Cardiac septum (tissue), 1 donor: ENCODE measurements at regions not wholly inside any gene's neighbourhood (a gene's known extent, or its start where the extent isn't known, plus 50 kb on each side); places are given as distances from the start of the nearest gene placed in this dataset.

ENCODE experiments used
- DNase-seq: peaks from one replicate; pipeline ENCODE4 v3.0.0-alpha.2; 2020; ENCODE audit warnings: low spot score
- intact Hi-C: fragments of 100-400 bp; cut with DNase I; formaldehyde crosslinking; loops from one replicate; pipeline ENCODE4 v1.14.0; 2022
- donor health status: DM: no; HTN: no; CAD: no.

DNA sequence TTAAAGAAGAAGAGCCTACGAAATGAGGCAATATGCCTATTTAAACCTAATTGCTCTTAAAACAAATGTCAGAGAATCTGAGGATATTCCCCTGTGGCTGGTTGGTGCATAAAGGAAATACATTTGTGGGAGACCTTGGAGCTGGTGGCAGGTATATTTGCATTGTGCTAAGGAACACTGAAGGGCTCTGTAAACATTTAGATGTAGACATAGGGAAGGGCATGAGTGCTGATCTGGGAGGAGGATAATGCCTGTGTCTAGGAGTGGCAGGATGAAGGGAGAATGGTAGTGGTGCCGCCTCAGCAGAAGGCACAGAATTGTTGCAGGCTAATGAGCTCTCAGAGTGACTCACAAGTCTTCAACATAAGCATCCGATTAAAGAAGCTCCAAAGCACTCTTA lies 85.8 kb downstream of the CD164 start:
- no peak for DNase-seq

DNA sequence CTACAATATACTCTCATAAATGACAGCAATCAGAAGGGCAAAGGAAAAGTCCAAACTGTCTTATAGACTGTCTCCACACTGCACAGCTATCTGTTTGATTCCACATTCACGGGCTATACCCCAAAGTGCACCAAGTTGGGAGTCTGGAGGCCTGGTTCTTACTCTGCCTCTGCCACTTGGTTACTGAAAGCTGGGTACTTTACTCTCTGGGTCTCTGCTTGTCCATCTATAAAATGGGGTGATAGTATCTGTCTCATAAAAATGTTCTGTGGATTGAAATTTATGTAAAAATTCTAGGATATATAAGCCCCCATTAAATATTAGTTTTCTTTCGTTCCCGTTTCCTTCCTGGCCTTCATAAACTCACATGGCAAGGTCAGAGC lies 86.5 kb downstream of the CD164 start:
- DNase-seq, result no peak
- intact Hi-C loops, result loop anchor here (5.0 kb wide), 1 partner anchor 87 kb away; the partner anchor contains the start of gene CD164

More for the DNA sequence above, 85.8 kb downstream of the CD164 start:
- intact Hi-C loops, result loop anchor here (5.0 kb wide), 1 partner anchor 86 kb away; the partner anchor contains the start of gene CD164

DNA sequence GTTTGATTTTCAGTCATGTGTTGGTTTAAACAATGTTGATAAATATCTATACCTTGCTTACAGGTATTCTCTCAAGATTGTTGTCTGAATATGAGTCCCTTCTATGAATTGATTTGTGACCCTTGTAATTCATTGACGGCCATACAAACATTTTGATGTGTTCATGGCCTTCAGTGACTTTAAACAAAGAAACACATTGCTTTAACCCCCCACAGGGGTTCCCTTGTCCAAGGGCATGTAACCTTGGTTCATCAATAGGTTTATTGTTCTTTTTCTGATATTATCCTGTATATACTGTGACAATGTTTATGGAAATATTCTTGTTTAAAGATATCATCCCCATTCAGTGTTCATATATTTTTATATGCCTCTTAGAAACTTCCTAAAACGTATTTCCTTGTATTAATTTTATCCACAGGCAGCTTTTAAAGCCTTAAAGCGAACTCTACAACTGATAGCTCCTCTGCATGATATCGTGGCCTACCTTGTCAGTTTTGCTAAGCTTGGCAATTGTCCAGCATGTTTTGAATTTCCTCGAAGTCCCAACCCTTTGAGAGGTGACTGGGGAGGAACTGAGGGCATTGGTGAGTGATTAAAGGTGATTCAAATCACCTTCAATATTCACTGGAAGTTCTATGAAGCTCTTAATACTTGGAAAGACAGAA lies 87.0 kb downstream of the CD164 start:
- no peak for DNase-seq
- intact Hi-C loops, result loop anchor here (5.0 kb wide), 1 partner anchor 87 kb away; the partner anchor contains the start of gene CD164

DNA sequence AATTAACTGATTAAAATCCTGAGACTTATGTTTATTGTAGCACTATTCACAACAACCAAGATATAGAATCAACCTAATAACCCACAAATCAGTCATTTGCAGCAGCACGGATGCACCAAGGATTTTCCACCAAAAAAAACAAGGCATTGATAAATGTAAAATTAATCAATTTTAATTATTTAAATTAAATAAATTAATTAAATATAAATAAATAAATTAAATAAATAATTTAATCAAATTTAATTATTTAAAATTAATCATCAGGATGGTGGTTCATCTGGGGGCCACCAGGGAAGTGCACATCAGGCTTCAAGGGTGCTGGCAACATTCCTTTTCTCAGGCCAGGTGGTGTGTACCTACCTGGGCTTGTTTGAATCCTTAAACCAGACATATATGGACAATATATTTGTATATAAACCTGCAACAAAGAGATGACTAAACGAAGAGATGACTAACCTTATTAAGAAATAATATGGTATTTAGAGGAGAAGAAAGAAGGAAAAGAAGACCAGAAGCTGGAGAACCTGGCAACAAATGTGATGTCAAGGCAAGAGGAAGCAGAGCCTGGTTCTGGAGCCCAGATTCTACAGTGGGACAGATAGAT lies 89.2 kb downstream of the CD164 start:
- intact Hi-C loops, result no loop called here
- no peak for DNase-seq

DNA sequence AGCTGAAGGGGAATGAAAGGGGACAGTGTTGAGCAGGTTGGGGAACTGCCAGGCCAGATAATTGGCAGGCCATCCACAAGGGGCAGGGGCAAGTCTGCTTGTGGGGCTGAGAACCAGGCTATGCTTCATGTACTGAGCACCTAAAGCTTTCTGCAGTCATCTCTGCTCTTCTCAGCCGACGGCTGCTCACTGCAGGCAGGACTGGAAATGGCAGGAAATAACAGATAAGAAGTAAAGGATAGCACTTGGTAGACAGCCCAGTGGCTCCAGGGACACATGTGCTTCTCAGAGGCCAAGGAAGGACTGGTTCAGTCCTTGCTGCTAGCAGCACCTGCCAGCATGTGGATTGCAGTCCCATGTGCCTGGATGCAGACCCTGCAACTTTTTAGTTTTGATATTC lies 89.8 kb downstream of the CD164 start:
- intact Hi-C loops, result no loop called here
- DNase-seq, result no peak

DNA sequence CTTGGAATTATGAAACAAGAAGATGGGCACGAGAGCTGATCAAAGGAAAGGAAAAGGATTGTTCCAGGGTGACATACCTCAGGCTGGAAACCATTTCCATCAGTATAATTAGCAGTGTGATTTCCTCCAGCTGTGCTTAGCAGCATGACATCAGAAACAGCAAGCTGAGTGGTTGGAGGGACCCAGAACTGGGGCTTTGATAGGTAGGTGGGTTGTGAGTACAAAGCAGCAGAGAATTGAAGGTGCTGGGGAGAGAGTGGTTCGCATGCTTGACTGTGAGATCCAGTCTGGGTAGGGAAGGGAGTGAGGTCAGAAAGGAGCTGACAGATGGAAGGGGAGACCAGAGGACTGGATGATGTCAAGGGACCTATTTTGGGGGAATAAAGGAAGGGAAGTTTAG lies 90.4 kb downstream of the CD164 start:
- intact Hi-C loops, result no loop called here

DNA sequence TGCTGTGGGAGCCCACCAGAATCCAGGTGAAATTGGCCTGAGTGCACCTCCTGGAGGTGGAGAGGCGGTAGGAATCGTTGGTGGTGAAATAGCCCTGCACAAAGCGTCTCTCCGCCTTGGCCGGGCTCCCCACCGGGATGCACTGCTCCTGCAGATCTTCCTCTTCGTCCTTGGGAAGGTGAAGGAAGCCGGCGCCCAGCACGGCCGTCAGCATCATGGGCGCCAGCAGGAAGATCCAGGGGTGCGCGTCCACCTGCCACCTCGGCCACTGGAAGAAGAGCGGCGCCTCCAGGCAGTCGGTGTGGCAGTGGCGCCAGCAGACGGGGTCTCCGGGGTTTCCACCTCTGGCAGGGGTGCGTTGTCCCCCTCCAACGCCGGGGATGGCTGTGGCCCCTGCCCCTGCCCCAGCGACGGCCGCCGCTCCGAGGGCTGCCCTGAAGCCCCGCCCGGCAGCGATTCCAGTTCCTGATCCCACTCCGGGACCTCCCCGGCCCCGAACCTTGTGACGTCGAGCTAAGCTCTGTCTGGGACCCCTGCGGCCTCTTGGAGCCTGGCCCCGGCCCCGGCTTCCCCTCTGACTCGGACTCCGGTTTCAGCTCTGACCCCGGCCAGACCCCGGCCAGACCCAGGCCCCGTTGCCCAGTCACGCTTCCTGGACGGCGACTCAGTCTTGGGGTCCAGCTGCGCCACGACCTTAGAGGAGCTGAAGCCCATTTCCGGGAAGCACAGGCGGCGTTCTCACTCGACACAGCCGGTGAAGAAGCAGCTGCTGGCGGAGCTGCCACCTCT lies 91.9 kb downstream of the CD164 start:
- no peak for DNase-seq
- intact Hi-C loops, result no loop called here

More for the DNA sequence above, 90.4 kb downstream of the CD164 start:
- DNase-seq, result no peak

DNA sequence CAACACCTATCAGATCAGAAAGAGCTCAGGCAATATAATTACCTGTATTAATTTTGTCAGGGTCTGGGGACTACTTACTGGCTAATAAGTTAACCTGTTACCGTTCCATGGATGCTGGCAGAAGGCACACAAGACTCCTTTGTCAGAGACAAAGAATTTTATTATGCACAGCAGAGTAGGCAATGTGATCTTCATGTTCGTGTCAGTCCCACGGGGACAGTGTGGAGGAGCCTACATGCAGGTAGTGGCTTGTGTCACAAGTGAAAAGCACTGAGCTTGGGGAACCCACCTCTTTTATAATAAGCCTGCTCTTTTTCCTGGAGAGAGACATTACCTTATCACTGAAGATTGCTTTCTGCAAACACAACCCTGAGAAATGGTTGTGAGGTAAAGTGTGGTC lies 96.9 kb downstream of the CD164 start:
- intact Hi-C loops, result no loop called here
- no peak for DNase-seq

DNA sequence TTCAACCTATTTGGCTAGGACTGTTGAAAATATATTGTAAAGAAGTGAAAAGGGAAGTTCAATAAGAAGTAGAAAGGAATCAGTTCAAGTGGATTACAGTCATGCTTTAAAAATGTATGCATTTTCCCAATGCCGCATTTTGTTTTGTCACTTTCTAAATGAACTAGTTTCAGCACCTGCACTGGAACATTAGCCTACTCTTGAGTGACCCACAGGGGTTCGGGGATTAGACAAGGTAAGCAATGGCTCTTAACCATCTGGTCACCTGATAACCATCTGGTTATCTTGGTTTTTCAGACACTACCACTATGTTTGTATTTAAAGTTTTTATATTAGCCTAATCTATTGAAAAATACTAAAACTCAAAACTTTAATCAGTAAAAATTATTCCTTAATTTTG lies 97.6 kb downstream of the CD164 start:
- intact Hi-C loops, result no loop called here
- DNase-seq, result no peak

DNA sequence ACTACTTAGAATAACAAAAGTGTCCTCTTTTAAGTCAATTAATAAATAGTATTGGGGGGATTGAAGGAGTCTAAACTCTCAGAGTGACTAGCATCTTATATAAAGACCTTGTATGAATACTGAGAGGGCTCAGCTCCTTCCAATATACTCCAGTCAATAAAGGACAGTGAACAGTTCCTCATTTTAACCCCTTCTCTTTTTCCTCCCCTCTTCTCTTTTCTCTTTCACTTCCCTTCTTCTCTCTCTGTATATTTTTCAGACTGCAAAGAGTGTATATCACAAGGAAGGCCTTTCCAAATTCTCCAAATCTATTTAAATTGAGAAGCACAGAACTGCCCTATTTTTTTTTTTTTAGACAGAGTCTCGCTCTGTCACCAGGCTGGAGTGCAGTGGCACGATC lies 99.5 kb downstream of the CD164 start:
- intact Hi-C loops, result no loop called here
- no peak for DNase-seq

DNA sequence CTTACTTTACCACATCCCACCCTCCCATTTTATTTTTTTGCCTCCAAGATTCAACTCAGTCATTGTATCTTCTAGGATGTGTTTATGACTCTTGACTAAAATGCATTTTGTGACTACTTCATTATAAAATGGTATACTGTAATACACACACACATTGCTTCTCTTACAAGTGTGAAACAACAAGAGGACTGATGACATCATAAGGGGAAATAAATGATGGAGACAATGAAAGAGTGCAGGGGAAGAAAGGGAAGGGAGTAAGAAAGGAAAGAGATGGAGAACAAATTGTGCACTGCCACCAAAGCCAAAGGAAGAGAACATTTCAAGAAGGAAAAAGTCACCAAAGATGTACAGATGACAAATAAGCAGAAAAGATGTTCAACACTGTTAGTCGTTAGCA lies 102.6 kb downstream of the CD164 start:
- intact Hi-C loops, result no loop called here
- DNase-seq, result no peak

DNA sequence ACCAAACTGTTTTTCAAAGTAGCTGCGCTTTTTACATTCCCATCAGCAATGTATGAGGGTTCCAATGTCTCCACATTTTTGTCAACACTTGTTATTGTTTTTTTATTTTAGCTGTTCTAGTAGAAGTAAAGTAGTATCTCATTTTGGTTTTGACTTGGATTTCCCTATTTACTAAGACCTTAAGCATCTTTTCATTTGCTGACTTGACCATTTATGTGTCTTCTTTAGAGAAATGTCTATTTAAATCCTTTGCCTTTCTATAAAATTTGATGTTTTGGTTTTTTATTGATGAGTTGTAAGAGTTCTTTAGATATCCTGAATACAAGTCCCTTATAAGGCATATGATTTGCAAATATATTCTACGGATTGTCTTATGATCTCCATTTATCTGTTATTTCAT lies 110.6 kb downstream of the CD164 start:
- DNase-seq, result no peak
- intact Hi-C loops, result no loop called here

DNA sequence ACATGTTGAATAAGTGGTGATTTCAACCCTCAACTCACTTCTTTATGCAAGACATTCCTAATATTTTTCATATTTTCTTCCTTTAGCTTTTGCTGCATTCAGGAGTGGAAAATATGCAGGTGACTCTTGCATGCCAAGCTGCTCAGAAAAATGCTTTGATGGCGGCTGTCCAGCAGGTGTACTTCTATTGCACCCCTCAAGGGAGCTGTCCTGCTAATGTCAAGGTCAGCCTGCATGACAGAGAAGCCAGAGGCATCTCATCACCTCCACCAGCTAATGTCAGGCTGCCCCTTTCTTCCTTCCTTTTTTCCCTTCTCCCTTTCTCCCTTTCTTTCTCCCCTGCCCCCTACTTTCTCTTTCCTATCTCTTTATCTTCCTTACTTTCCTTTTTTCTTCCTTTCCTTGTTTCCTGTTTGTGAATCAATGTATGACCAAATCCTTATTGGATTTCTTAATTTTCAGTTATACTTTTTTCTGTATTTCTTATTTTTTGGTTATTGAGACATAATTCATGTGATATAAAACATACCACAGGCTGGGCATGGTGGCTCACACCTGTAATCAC lies 112.2 kb downstream of the CD164 start:
- no peak for DNase-seq
- intact Hi-C loops, result no loop called here

DNA sequence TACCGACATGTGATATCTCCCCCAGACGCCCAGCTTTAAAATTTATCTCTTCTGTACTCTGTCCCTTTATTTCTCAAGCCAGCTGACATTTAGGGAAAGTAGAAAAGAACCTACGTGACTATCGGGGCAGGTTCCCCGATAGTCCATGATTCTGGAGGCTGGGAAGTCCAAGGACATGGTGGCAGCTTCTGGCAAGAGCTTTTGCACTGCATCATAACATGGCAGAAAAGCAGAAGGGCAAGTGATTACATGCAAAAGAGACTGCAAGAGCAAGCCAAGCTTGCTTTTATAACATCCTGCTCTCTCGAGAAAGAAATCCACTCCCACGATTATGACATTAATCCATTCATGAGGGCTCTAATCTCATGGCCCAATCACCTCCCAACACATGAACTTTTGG lies 113.2 kb downstream of the CD164 start:
- DNase-seq, result no peak
- intact Hi-C loops, result no loop called here

DNA sequence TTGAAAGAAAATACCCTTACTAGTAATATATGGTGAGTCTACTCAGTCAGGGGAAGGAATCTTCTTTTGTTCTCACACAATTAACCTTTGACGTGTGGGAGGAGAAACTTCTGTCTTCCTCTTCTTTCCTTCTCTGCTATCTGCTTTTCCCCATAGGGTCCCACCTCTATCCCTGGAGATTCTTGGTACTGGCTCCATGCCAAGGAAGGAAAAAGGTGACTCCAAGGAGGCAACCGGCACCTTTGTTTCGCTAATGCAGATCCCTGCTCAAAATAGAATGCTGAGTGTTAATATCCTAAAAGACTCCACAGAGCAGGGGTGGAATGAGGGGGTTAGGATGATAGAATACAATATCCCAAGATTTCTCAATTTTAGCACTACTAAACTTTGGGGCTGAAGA lies 116.7 kb downstream of the CD164 start:
- intact Hi-C loops, result no loop called here
- DNase-seq, result no peak

DNA sequence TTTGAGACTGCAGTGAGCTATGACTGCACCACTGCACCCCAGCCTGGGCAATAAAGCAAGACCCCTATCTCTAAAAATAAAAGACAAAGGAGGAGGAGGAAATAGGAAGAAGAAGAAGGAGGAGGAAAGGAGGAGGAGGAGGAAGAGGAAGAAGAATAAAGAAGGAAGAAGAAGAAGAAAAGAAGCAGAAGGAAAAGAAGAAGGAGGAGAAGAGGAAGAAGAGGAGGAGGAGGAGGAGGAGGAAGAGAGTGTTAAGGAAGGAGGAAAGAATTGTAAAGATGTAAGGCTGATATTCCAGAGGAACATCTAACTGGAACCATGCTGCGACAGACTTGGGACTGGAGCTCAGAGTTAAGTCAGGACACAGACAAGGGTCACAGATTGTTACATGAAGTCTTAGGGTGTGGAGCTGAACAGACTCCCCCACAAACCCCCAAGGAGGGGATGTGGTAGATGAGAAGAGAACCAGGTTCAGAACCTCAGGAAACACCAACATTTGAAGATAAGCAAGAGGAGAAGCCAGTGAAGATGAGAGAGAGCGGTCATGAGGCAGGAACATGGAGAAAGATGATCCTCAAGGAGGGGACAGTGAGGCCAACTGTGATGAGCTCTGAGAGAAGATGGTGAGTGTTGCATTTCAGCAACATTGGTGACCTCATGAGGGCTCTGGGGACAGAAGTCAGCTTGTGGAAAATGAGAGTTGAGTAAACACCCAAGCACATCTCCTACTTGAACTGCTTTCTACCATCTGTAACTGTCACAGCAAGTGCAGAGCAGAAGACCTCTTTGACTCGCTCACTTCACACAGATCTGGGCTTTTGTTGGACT lies 118.2 kb downstream of the CD164 start:
- intact Hi-C loops, result no loop called here
- DNase-seq, result no peak

DNA sequence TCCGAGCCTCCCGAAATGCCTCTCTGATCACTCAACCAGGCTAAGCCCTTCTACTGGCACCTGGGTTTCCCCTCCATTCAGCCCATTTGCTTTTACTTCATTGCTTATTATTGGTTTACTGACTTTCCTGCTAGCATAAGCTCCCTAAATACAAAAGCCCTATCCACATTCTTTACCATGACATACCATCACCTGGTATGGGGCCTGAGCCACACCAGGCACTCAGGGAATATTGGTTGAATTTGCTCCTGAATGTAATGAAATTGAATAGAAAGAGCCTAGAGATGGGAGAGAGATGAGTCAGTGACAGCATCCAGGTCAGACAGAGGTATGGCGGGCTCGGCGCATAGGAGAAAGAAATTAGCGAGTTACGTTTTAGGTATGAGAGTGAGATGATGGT lies 120.0 kb downstream of the CD164 start:
- no peak for DNase-seq
- intact Hi-C loops, result no loop called here

DNA sequence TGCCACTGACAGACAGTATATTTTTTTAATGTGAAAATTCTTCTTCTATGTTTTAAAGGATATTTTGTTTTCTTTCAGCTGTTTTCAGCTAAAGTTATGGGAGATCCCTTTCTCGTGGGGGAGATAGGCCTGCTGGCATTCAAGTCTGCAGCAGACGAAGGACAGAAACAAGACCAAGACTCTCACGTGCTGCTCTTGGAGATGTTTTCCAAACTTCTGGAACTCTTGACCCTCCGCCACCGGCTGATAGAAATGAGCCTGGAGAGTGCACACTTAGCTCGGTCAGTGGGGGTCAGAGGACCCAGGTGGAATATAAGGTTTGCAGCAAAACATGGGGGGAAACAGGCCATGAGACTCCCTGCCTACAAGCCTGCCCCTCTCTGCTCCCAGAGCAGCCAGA lies 120.5 kb downstream of the CD164 start:
- no peak for DNase-seq
- intact Hi-C loops, result no loop called here

DNA sequence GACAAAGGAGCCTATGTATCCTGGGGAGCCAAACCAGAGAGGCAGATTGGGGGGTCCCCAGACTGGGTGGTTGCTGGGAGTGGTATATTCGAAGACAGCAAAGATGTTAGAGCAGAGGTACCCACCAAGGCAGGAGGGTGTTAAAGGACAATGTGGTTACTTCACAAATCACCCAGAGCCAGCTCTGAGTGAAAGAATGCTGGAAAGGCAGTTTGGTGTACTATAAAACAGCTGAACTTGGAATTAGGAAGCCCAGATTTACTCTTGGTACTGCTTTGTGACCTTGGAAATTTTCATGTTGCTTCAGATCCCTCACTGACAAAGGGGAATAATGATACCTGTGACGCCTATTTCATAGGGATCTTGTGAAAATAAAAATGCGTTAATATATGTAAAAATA lies 121.6 kb downstream of the CD164 start:
- intact Hi-C loops, result no loop called here
- DNase-seq, result no peak

DNA sequence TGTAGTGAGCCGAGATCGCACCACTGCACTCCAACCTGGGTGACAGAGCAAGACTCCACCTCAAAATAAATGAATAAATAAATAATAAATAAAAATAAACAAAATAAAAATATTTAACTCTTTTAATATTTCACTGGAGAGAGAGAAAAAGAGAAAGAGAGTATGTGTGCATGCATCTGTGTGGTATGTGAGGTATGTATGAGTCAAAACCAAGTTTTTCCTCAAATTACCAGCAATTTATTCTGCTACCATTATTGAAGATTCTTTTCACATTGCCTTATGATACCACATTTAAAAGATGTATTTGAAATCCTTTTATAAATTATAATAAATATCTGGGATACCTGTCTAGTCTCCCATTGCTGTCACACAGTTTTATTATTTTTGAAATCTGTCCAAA lies 122.1 kb downstream of the CD164 start:
- intact Hi-C loops, result no loop called here
- DNase-seq, result no peak
